ENCODE measurements at regions not wholly inside any gene's neighbourhood (a gene's known extent, or its start where the extent isn't known, plus 50 kb on each side); places are given as distances from the start of the nearest gene placed in this dataset.

- Histone ChIP-seq H2AFZ (ENCODE audit: low read depth, low read length) (no peak overlapping the region), H3K9me3 (replicated peaks; ENCODE audit: control insufficient read depth, insufficient read depth, low read length) (no peaks in the 10 kb centered on the region), H3K36me3 (ENCODE audit: control insufficient read depth in 2 of 2, extremely low read depth in 1 of 2, insufficient read depth in 2 of 2, low read length in 2 of 2) (no peaks in the 10 kb centered on the region), H3K4me2 (ENCODE audit: insufficient read depth, low read length) (no peak overlapping the region), H3K27ac (ENCODE audit: insufficient read depth, low read depth, low read length) (no peak overlapping the region), H3K27me3 (ENCODE audit: control insufficient read depth in 2 of 2, insufficient read depth in 2 of 2, low read length in 2 of 2) (peaks cover 20 to 35% of the 10 kb centered on the region in 2 experiments), H4K20me1 (replicated peaks; ENCODE audit: control insufficient read depth, extremely low read depth, insufficient read depth, low read length) (no peaks in the 10 kb centered on the region), H3K4me1 (ENCODE audit: control insufficient read depth, extremely low read depth, insufficient read depth, low read length) (no peaks in the 10 kb centered on the region), H3K9ac (replicated peaks; ENCODE audit: extremely low read depth, insufficient read depth, low read length) (no peak overlapping the region), H3K9me1 (replicated peaks; ENCODE audit: control insufficient read depth, extremely low read depth, insufficient read depth, low read length) (no peaks in the 10 kb centered on the region), H3K4me3 (replicated peaks in 1 of 3; ENCODE audit: insufficient read depth in 1 of 3, low read depth in 1 of 3, low read length in 3 of 3) (no peak overlapping the region), H3K79me2 (ENCODE audit: control insufficient read depth, insufficient read depth, low read length) (no peaks in the 10 kb centered on the region)
- CTCF ChIA-PET: interaction anchor here (0.7 to 1.1 kb wide), 2 partner anchors 13 to 231 kb away, joined by 3 to 4 read pairs; no protein-coding TSS in a partner anchor
- no peak for DNase-seq (ENCODE audit: low read depth, low spot score)
- BruUV-seq (replicated peaks): no TSS peak
- no peak for FAIRE-seq
- dilution Hi-C loops (cut with MboI; ENCODE audit: extremely low pct_ligation_motif_present, low sequenced_read_pairs): no loop called here
- intact Hi-C loops (cut with micrococcal nuclease): no loop called here
- TF ChIP-seq POLR2AphosphoS5 (IDR thresholded peaks at IDR 0.05; ENCODE audit: insufficient read depth, low read depth, low read length): no peak
- TF ChIP-seq GATA2 (IDR thresholded peaks at IDR 0.05; ENCODE audit: insufficient read depth, insufficient read length, low read depth, low read length): no peak
- TF ChIP-seq POLR2A (IDR thresholded peaks at IDR 0.05; ENCODE audit: low read depth, low read length): no peak
- TF ChIP-seq MYC (IDR thresholded peaks at IDR 0.05; ENCODE audit: low read depth, low read length): no peak
- no peak for TF ChIP-seq MAX (IDR thresholded peaks at IDR 0.05; ENCODE audit: insufficient read depth, insufficient read length)
- TF ChIP-seq EZH2 (IDR thresholded peaks at IDR 0.05; ENCODE audit: borderline replicate concordance, low read depth, low read length, severe bottlenecking): no peak
- TF ChIP-seq CTCF (IDR thresholded peaks at IDR 0.05; ENCODE audit: extremely low read depth in 1 of 2, insufficient read depth in 1 of 2, low read depth in 1 of 2, low read length in 2 of 2): no peak
- TF ChIP-seq JUN (IDR thresholded peaks at IDR 0.05; ENCODE audit: borderline replicate concordance, insufficient read depth, insufficient read length, low read depth): no peak
- no peak for TF ChIP-seq FOS (IDR thresholded peaks at IDR 0.05; ENCODE audit: borderline replicate concordance, insufficient read depth, low read length)
- POLR2A ChIA-PET: no interaction called here
Measured at GRCh38 chr15:38671006-38671387, 106.4 kb upstream of the RASGRP1 start.

All from endothelial cell of umbilical vein (primary cell).